GM13977 (cell line): ENCODE measurements at regions not wholly inside any gene's neighbourhood (a gene's known extent, or its start where the extent isn't known, plus 50 kb on each side); places are given as distances from the start of the nearest gene placed in this dataset.

Experiments used
- DNase-seq: peaks from one replicate; pipeline ENCODE4 v3.0.0; 2012; ENCODE audit warnings: low spot score
- CTCF ChIP-seq: IDR thresholded peaks from 2 replicates; pipeline ENCODE4 v1.5.1; 2012; ENCODE audit warnings: mild to moderate bottlenecking, control low read depth; ENCODE audit not compliant: insufficient read depth; ENCODE audit errors: extremely low read depth, missing control alignments
- in situ Hi-C: fragments of 300-500 bp; cut with MboI; formaldehyde crosslinking; loops from one replicate; pipeline ENCODE4 v1.12.0; 2022; ENCODE audit warnings: low sequenced_read_pairs, low pct_unique_long_range_greater_than_20kb, mixed read lengths, inconsistent platforms; ENCODE audit not compliant: unreplicated experiment

DNA sequence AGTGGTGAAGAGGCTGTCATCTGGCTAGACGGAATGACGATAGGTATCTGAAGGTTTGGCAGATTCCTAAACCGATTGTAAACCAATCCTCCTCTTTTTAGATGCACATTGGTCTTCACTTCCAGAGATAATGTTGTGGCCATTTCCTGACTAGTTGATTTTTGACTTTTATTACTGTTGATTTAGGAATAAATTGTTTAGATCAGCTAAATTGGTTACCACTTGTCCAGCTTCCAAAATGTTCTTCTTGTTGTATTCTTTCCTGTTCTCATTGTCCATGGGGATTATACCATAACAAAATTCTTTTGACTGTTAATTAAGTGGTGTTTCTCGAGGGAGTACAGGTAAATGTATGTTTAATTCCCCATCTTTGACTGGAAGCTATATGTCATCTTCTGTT is 119.7 kb downstream of the MACROH2A1 start:
- no peak for TF ChIP-seq CTCF
- in situ Hi-C loops, result no loop called here
- DNase-seq, result no peak

- no peak for DNase-seq
- in situ Hi-C loops, result no loop called here
- no peak for TF ChIP-seq CTCF
Observed at GRCh38 chr5:135276151-135276550, 122.9 kb downstream of the MACROH2A1 start.

DNA sequence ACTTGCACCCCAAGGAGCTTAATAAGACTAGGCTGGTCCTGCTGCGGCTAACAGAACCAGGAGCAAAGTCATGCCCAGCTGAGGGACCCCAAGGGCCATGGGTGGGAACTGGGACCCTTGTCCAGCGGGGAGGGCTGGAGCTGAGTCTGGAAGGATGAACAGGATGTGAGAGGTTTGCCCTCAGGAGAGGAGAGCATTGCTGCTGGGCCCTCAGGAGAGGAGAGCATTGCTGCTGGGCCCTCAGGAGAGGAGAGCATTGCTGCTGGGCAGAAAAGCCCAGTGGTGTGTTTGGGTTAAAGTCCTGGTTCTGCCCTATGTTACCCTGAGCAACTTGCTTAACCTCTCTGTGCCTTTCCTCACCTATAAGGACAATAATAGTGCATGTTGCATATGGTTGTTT is 125.8 kb downstream of the MACROH2A1 start:
- DNase-seq, result no peak
- TF ChIP-seq CTCF, result no peak
- in situ Hi-C loops, result no loop called here

DNA sequence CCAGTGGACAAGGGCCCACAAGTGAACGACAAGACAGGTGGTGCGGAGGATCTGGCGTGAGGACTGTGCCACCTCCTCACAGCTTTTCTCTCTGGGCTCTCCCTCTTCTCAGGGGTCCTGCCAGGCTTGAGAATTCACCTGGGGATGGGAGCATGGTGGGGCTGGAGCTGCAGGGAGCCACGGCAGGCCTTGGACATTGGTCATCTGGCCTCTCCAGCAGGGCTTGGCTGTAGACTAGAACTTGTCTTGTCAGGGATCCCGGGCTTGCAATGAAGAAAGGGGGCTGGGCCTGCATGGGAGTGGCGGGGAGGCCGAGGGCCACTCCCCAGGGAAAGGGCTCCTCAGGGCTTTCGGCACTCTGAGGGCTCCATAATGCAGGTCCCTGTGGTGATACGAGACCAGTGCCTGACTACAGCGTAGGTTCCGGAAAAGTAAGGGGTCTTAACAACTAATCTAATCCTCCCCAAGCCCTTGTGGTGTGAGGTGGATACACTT is 126.7 kb downstream of the MACROH2A1 start:
- no peak for DNase-seq
- no peak for TF ChIP-seq CTCF
- in situ Hi-C loops, result no loop called here

DNA sequence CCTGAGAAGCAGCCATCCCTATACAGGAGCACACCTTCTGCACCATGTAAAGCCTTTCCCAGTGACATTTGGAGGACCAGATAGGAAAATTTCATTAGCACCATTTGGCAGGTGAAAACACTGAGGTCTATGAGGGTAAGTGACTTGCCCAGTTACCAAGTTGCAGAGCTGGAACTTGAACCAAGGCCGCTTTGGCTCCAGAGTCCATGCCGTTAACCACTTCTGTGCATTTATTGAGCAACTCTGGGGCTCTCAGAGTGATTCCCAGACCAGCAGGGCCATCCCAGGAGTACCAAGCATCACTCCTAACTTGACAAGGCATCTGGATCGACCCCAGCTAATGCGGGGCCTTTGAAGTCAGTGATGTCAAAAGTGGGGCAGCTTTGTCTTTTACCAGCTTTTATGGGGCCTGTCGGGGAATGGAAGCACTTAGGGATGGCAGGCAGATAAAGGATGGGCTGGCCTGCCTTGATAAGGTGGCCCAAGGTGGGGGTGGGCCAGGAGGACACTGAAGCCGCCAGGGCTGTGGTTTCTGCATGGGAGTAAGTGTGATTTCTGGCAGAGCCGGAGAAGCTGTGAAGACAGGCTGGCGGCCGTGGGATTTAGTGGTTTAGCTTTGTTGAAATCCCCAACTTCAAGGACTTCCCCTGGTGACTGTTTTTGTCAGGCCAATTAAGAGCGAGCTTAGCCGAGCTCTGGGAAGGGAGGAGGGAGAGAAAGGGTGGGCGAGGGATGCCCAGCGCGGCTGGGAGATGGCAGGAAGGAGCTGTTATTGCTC is 127.3 kb downstream of the MACROH2A1 start:
- TF ChIP-seq CTCF, result no peak
- DNase-seq, result no peak
- in situ Hi-C loops, result no loop called here

- TF ChIP-seq CTCF, result no peak
- in situ Hi-C loops, result no loop called here
- no peak for DNase-seq
Observed at GRCh38 chr5:135269931-135270421, 129.1 kb downstream of the MACROH2A1 start.
